ENCODE measurements at regions not wholly inside any gene's neighbourhood (a gene's known extent, or its start where the extent isn't known, plus 50 kb on each side); places are given as distances from the start of the nearest gene placed in this dataset.

DNA sequence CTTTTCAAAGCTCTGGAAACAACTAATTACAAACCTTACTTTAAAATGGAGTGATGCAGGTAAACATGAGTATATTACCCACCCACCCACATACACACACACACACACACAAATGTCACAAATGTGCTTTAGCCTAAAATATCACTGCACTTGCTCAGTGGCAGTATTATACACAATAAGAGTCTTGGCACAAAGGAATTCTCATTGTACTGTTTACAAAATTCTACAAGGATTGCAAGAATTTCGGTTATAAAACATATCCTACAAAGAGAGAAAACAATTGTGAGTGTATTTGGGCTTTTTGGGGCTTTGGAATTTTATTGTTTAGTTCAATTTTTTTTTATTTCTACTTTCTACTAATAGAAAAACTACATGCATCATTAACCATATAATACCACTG lies 113.2 kb upstream of the BEND6 start:
- TF ChIP-seq, protein P1, sequence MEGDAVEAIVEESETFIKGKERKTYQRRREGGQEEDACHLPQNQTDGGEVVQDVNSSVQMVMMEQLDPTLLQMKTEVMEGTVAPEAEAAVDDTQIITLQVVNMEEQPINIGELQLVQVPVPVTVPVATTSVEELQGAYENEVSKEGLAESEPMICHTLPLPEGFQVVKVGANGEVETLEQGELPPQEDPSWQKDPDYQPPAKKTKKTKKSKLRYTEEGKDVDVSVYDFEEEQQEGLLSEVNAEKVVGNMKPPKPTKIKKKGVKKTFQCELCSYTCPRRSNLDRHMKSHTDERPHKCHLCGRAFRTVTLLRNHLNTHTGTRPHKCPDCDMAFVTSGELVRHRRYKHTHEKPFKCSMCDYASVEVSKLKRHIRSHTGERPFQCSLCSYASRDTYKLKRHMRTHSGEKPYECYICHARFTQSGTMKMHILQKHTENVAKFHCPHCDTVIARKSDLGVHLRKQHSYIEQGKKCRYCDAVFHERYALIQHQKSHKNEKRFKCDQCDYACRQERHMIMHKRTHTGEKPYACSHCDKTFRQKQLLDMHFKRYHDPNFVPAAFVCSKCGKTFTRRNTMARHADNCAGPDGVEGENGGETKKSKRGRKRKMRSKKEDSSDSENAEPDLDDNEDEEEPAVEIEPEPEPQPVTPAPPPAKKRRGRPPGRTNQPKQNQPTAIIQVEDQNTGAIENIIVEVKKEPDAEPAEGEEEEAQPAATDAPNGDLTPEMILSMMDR (IDR thresholded peaks at IDR 0.05; ENCODE audit: insufficient read depth, low read length): no peak
- no peak for TF ChIP-seq POLR2AphosphoS5 (IDR thresholded peaks at IDR 0.05; ENCODE audit: low read depth)
- no peak for TF ChIP-seq GABPA (IDR thresholded peaks at IDR 0.05; ENCODE audit: low read depth)
- TF ChIP-seq, protein P2, sequence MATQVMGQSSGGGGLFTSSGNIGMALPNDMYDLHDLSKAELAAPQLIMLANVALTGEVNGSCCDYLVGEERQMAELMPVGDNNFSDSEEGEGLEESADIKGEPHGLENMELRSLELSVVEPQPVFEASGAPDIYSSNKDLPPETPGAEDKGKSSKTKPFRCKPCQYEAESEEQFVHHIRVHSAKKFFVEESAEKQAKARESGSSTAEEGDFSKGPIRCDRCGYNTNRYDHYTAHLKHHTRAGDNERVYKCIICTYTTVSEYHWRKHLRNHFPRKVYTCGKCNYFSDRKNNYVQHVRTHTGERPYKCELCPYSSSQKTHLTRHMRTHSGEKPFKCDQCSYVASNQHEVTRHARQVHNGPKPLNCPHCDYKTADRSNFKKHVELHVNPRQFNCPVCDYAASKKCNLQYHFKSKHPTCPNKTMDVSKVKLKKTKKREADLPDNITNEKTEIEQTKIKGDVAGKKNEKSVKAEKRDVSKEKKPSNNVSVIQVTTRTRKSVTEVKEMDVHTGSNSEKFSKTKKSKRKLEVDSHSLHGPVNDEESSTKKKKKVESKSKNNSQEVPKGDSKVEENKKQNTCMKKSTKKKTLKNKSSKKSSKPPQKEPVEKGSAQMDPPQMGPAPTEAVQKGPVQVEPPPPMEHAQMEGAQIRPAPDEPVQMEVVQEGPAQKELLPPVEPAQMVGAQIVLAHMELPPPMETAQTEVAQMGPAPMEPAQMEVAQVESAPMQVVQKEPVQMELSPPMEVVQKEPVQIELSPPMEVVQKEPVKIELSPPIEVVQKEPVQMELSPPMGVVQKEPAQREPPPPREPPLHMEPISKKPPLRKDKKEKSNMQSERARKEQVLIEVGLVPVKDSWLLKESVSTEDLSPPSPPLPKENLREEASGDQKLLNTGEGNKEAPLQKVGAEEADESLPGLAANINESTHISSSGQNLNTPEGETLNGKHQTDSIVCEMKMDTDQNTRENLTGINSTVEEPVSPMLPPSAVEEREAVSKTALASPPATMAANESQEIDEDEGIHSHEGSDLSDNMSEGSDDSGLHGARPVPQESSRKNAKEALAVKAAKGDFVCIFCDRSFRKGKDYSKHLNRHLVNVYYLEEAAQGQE (IDR thresholded peaks at IDR 0.05; ENCODE audit: insufficient replicate concordance, low read depth): no peak
- no peak for TF ChIP-seq SPI1 (IDR thresholded peaks at IDR 0.05; ENCODE audit: borderline replicate concordance, low read depth)
